NCI-H1092 (cell line): ENCODE measurements at regions not wholly inside any gene's neighbourhood (a gene's known extent, or its start where the extent isn't known, plus 50 kb on each side); places are given as distances from the start of the nearest gene placed in this dataset.
"Not testable (repeated sequence)": the region's sequence is repeated elsewhere in the genome, so short reads cannot be mapped to it uniquely, and the experiment has no call there.

Source experiments
- DNase-seq: peaks from one replicate; lab custom pipeline; 2025; lab: John Stamatoyannopoulos, UW

- no peak for DNase-seq
Measured at GRCh38 chr15:87578776-87579175, 677.8 kb downstream of the NTRK3 start.

GRCh38 chr15:87577336-87577735, 679.2 kb downstream of the NTRK3 start:
- DNase-seq, result no peak

- DNase-seq, result no peak
Measured at GRCh38 chr15:87576486-87577176, 679.9 kb downstream of the NTRK3 start.

GRCh38 chr15:87575896-87576473, 680.6 kb downstream of the NTRK3 start:
- no peak for DNase-seq

- no peak for DNase-seq
Measured at GRCh38 chr15:87573534-87573933, 683.0 kb downstream of the NTRK3 start.

- DNase-seq, result no peak
Measured at GRCh38 chr15:87573039-87573438, 683.5 kb downstream of the NTRK3 start.

GRCh38 chr15:87572381-87572910, 684.1 kb downstream of the NTRK3 start:
- no peak for DNase-seq

GRCh38 chr15:87570206-87570605, 686.3 kb downstream of the NTRK3 start:
- DNase-seq, result no peak

GRCh38 chr15:87569581-87569980, 687.0 kb downstream of the NTRK3 start:
- DNase-seq, result no peak

GRCh38 chr15:87567406-87568030, 689.0 kb downstream of the NTRK3 start:
- DNase-seq, result no peak

GRCh38 chr15:87566236-87566635, 690.3 kb downstream of the NTRK3 start:
- no peak for DNase-seq

GRCh38 chr15:87564681-87565080, 691.9 kb downstream of the NTRK3 start:
- DNase-seq, result no peak

GRCh38 chr15:87563869-87564268, 692.7 kb downstream of the NTRK3 start:
- no peak for DNase-seq

- DNase-seq, result no peak
Measured at GRCh38 chr15:87562203-87562602, 694.3 kb downstream of the NTRK3 start.

GRCh38 chr15:87561641-87562040, 694.9 kb downstream of the NTRK3 start:
- DNase-seq, result no peak

GRCh38 chr15:87557881-87558280, 698.7 kb downstream of the NTRK3 start:
- DNase-seq, result no peak

- DNase-seq, result no peak
Measured at GRCh38 chr15:87556886-87557285, 699.7 kb downstream of the NTRK3 start.

- no peak for DNase-seq
Measured at GRCh38 chr15:87549860-87550259, 706.7 kb downstream of the NTRK3 start.

- DNase-seq, result no peak
Measured at GRCh38 chr15:87549296-87549695, 707.2 kb downstream of the NTRK3 start.

- DNase-seq, result not testable (repeated sequence)
Measured at GRCh38 chr15:87548590-87548989, 707.9 kb downstream of the NTRK3 start.

GRCh38 chr15:87547470-87548181, 708.9 kb downstream of the NTRK3 start:
- no peak for DNase-seq

GRCh38 chr15:87538327-87538834, 718.2 kb downstream of the NTRK3 start:
- DNase-seq, result no peak
